ENCODE measurements at regions not wholly inside any gene's neighbourhood (a gene's known extent, or its start where the extent isn't known, plus 50 kb on each side); places are given as distances from the start of the nearest gene placed in this dataset.

GRCh38 chr15:31839388-31839787 is 190.9 kb upstream of the CHRNA7 start:
- 91% methylated on average over 3 of the region's 3 CpGs; no CpG with 5 or more reads in 1 of the 2 experiments for WGBS, 2 experiments (ENCODE audit: insufficient coverage in 1 of 2, insufficient read length in 1 of 2)

DNA sequence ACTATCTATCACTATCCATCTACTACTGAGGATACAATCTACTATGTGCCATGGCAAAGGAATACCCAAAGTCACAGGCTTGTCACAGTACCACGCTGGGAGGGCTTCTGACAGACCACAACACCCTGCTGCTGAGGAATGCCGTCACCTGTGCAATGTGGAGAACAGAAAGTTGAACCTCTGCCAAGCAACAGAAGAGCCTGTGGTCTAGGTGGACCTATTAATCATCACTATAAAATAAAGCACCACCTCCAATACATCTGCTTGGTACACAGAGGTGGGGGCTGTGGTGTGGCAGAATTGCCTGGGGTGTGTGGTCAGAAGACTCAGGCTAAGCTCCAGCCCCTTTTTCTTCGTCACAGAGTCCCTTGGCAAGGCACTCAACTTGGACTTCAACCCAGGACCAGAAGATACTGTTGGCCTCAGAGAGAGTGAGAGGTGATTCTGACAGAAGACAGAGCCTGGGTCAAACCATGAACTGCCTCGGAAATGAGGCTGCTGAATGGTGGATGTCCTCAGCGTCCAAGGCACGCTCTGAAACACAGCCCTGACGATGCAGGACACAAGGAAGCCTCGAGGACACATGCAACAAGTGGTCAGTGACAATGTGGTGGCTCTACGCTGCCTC is 189.4 kb upstream of the CHRNA7 start:
- Mint-ChIP-seq H3K27me3 (ENCODE audit: insufficient read depth) (no peaks in the 10 kb centered on the region), H3K36me3 (ENCODE audit: low read depth) (no peaks in the 10 kb centered on the region), H3K4me3 (no peak overlapping the region), H3K9me3 (no peaks in the 10 kb centered on the region), H3K4me1 (peaks cover 8% of the 10 kb centered on the region), H3K27ac (no peak overlapping the region)
- no peaks in the 10 kb centered on the region for H3K27me3 ChIP-seq (ENCODE audit: control insufficient read depth, insufficient read depth, low read length, poor library complexity, severe bottlenecking)
- no peaks in the 10 kb centered on the region for H3K36me3 ChIP-seq (ENCODE audit: control insufficient read depth, insufficient read depth, low read length)
- H3K4me3 ChIP-seq (ENCODE audit: low read length): no peak overlapping the region
- H3K27ac ChIP-seq (ENCODE audit: low read depth, low read length): no peak overlapping the region
- DNase-seq: no peak
- no peaks in the 10 kb centered on the region for H3K9me3 ChIP-seq (ENCODE audit: control insufficient read depth, low read length)
- TF ChIP-seq, protein P1, sequence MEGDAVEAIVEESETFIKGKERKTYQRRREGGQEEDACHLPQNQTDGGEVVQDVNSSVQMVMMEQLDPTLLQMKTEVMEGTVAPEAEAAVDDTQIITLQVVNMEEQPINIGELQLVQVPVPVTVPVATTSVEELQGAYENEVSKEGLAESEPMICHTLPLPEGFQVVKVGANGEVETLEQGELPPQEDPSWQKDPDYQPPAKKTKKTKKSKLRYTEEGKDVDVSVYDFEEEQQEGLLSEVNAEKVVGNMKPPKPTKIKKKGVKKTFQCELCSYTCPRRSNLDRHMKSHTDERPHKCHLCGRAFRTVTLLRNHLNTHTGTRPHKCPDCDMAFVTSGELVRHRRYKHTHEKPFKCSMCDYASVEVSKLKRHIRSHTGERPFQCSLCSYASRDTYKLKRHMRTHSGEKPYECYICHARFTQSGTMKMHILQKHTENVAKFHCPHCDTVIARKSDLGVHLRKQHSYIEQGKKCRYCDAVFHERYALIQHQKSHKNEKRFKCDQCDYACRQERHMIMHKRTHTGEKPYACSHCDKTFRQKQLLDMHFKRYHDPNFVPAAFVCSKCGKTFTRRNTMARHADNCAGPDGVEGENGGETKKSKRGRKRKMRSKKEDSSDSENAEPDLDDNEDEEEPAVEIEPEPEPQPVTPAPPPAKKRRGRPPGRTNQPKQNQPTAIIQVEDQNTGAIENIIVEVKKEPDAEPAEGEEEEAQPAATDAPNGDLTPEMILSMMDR (conservative IDR thresholded peaks at IDR 0.05): no peak
- no peak overlapping the region for H3K9ac ChIP-seq (ENCODE audit: extremely low read depth, low read length, poor library complexity, severe bottlenecking)
- WGBS, 2 experiments (ENCODE audit: insufficient coverage in 1 of 2, insufficient read length in 1 of 2): 95 to 97% methylated on average over 8 to 9 of the region's 9 CpGs
- H3K4me1 ChIP-seq (ENCODE audit: control insufficient read depth, insufficient read depth, low read length): peaks cover 3% of the 10 kb centered on the region

More at GRCh38 chr15:31839388-31839787, 190.9 kb upstream of the CHRNA7 start:
- DNase-seq: no peak
- Mint-ChIP-seq H3K9me3 (no peaks in the 10 kb centered on the region), H3K27me3 (ENCODE audit: insufficient read depth) (no peaks in the 10 kb centered on the region), H3K4me1 (peaks cover 8% of the 10 kb centered on the region), H3K4me3 (no peak overlapping the region), H3K36me3 (ENCODE audit: low read depth) (no peaks in the 10 kb centered on the region), H3K27ac (no peak overlapping the region)
- no peaks in the 10 kb centered on the region for H3K9me3 ChIP-seq (ENCODE audit: control insufficient read depth, low read length)
- H3K27me3 ChIP-seq (ENCODE audit: control insufficient read depth, insufficient read depth, low read length, poor library complexity, severe bottlenecking): no peaks in the 10 kb centered on the region
- H3K9ac ChIP-seq (ENCODE audit: extremely low read depth, low read length, poor library complexity, severe bottlenecking): no peak overlapping the region
- H3K27ac ChIP-seq (ENCODE audit: low read depth, low read length): no peak overlapping the region
- H3K4me1 ChIP-seq (ENCODE audit: control insufficient read depth, insufficient read depth, low read length): peaks cover 3% of the 10 kb centered on the region
- no peaks in the 10 kb centered on the region for H3K36me3 ChIP-seq (ENCODE audit: control insufficient read depth, insufficient read depth, low read length)
- no peak overlapping the region for H3K4me3 ChIP-seq (ENCODE audit: low read length)
- TF ChIP-seq, protein P1 (conservative IDR thresholded peaks at IDR 0.05): no peak

GRCh38 chr15:31842532-31843195 is 187.7 kb upstream of the CHRNA7 start:
- no peak overlapping the region for H3K9ac ChIP-seq (ENCODE audit: extremely low read depth, low read length, poor library complexity, severe bottlenecking)
- TF ChIP-seq, protein P1 (conservative IDR thresholded peaks at IDR 0.05): no peak
- no peak for DNase-seq
- WGBS, 2 experiments (ENCODE audit: insufficient coverage in 1 of 2, insufficient read length in 1 of 2): 70 to 85% methylated on average over 4 to 6 of the region's 6 CpGs
- Mint-ChIP-seq H3K27ac (no peak overlapping the region), H3K4me3 (no peak overlapping the region), H3K9me3 (no peaks in the 10 kb centered on the region), H3K4me1 (peaks cover 8% of the 10 kb centered on the region), H3K27me3 (ENCODE audit: insufficient read depth) (no peaks in the 10 kb centered on the region), H3K36me3 (ENCODE audit: low read depth) (no peaks in the 10 kb centered on the region)
- H3K36me3 ChIP-seq (ENCODE audit: control insufficient read depth, insufficient read depth, low read length): no peaks in the 10 kb centered on the region
- H3K4me3 ChIP-seq (ENCODE audit: low read length): no peak overlapping the region
- no peaks in the 10 kb centered on the region for H3K9me3 ChIP-seq (ENCODE audit: control insufficient read depth, low read length)
- peaks cover 3% of the 10 kb centered on the region for H3K4me1 ChIP-seq (ENCODE audit: control insufficient read depth, insufficient read depth, low read length)
- H3K27me3 ChIP-seq (ENCODE audit: control insufficient read depth, insufficient read depth, low read length, poor library complexity, severe bottlenecking): no peaks in the 10 kb centered on the region
- no peak overlapping the region for H3K27ac ChIP-seq (ENCODE audit: low read depth, low read length)

All from endodermal cell (in vitro differentiated cells).